ENCODE measurements at regions not wholly inside any gene's neighbourhood (a gene's known extent, or its start where the extent isn't known, plus 50 kb on each side); places are given as distances from the start of the nearest gene placed in this dataset.

DNA sequence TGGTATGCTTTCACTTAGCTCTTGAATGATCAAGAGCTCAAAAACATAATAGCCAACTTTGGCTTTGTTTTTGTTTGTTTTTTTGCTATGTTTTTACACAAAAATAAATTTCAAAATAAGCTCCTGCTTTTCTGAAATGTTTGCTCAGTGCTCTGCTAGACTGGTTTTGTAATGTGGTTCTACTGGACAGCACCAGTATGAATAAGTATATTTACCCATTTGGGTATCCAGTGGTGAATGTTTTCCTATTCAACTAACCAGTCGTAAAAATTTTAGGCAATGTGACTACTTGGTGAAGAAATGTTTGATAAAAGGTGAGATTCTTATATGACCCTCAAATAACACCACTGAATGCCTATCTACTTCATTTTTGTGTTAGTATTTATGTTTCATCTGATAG lies 308.6 kb downstream of the PTPRC start:
- no peak overlapping the region for H3K4me3 ChIP-seq (ENCODE audit: low read depth, low read length)
- TF ChIP-seq CTCF (IDR thresholded peaks at IDR 0.05; ENCODE audit: low read depth, low read length, missing control alignments), result no peak
- no peak for DNase-seq (ENCODE audit: low read depth)
- in situ Hi-C loops (cut with HindIII; ENCODE audit: low sequenced_read_pairs), result no loop called here

DNA sequence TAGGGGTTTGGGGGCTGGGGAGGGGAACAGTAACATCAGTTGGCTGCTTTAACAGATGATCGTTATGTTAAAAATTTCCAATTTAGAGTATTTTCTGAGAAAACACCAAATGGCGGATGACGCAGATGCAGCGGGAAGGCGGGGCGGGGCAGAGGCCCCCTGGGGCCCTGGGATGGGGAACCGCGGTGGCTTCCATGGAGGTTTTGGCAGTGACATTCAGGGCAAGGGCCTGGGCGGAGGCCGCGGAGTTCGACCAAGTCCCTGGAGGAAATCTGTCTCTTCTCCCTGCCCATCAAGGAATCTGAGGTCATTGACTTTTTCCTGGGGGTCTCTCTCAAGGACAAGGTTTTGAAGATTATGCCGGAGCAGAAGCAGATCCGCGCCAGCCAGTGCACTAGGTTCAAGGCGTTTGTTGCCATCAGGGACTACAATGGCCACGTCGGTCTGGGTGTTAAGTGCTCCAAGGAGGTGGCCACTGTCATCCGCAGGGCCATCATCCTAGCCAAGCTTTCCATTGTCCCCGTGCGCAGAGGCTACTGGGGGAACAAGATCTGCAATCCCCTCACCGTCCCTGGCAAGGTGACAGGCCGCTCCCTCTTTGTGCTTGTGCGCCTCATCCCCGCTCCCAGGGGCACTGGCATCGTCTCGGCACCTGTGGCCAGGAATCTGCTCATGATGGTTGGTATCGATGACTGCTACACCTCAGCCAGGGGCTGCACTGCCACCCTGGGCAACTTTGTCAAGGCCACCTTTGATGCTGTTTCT lies 310.2 kb downstream of the PTPRC start:
- in situ Hi-C loops (cut with HindIII; ENCODE audit: low sequenced_read_pairs), result no loop called here
- no peak for TF ChIP-seq CTCF (IDR thresholded peaks at IDR 0.05; ENCODE audit: low read depth, low read length, missing control alignments)
- no peak overlapping the region for H3K4me3 ChIP-seq (ENCODE audit: low read depth, low read length)
- DNase-seq (ENCODE audit: low read depth), result no peak

GRCh38 chr1:198950036-198950435 lies 311.2 kb downstream of the PTPRC start:
- no peak overlapping the region for H3K4me3 ChIP-seq (ENCODE audit: low read depth, low read length)
- in situ Hi-C loops (cut with HindIII; ENCODE audit: low sequenced_read_pairs), result no loop called here
- no peak for DNase-seq (ENCODE audit: low read depth)
- TF ChIP-seq CTCF (IDR thresholded peaks at IDR 0.05; ENCODE audit: low read depth, low read length, missing control alignments), result no peak

DNA sequence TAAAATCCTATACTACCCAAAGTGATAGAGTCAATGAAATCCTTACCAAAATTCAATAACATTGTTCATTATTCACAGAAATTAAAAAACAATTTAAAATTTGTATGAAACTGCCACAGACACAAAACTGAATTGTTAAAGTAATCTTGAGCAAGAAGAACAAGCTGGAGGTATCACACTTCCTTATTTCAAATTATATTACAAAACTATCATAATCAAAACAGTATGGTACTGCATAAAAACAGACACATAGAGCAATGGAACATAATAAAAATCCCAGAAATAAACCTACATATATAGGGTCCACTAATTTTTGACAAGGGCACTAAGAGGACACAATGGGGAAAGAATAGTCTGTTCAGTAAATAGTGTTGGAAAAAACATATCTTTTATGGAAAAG lies 316.2 kb downstream of the PTPRC start:
- H3K4me3 ChIP-seq (ENCODE audit: low read depth, low read length), result no peak overlapping the region
- in situ Hi-C loops (cut with HindIII; ENCODE audit: low sequenced_read_pairs), result no loop called here
- TF ChIP-seq CTCF (IDR thresholded peaks at IDR 0.05; ENCODE audit: low read depth, low read length, missing control alignments), result no peak
- no peak for DNase-seq (ENCODE audit: low read depth)

DNA sequence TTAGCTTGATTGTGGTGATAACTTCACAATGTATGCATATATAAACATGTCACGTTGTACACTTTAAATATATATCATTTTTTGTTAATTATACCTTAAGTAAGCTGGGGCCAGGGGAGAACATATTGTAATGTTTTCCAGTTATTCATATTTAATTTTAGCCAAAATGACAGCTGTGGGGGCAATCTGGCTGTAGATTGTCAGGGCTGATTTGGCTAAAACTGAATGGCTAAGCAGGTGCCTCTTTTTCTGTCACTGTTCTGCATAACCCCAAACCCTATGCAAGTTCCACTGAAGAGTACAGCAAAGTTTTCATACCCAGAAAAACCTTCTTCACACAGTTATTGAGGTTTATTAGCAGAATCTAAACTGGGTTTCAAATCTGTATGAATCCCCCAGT lies 318.2 kb downstream of the PTPRC start:
- no peak overlapping the region for H3K4me3 ChIP-seq (ENCODE audit: low read depth, low read length)
- in situ Hi-C loops (cut with HindIII; ENCODE audit: low sequenced_read_pairs), result no loop called here
- no peak for TF ChIP-seq CTCF (IDR thresholded peaks at IDR 0.05; ENCODE audit: low read depth, low read length, missing control alignments)
- no peak for DNase-seq (ENCODE audit: low read depth)

DNA sequence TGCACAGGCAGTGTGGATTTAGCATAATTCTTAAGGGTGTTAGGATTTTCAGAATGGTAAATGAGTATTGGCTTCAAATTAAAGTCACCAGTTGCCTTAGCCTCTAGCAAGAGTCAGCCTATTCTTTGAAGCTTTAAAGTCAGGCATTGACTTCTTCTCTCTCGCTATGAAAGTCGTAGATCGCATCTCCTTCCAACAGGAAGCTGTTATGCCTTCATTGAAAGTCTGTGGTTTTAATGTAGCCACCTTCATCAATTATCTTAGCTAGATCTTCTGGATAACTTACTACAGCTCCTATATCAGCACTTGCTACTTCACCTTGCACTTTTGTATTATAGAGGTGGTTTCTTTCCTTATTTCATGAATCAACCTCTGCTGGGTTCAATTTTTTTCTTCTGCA lies 320.2 kb downstream of the PTPRC start:
- no peak overlapping the region for H3K4me3 ChIP-seq (ENCODE audit: low read depth, low read length)
- in situ Hi-C loops (cut with HindIII; ENCODE audit: low sequenced_read_pairs), result no loop called here
- DNase-seq (ENCODE audit: low read depth), result no peak
- TF ChIP-seq CTCF (IDR thresholded peaks at IDR 0.05; ENCODE audit: low read depth, low read length, missing control alignments), result no peak
